NCI-H2029 treated with DMSO at 0.1 percent for 48 hours (cell line): ENCODE measurements at regions not wholly inside any gene's neighbourhood (a gene's known extent, or its start where the extent isn't known, plus 50 kb on each side); places are given as distances from the start of the nearest gene placed in this dataset.
"Not testable (repeated sequence)": the region's sequence is repeated elsewhere in the genome, so short reads cannot be mapped to it uniquely, and the experiment has no call there.

Experiments used
- DNase-seq: peaks from one replicate; lab custom pipeline; 2025; lab: John Stamatoyannopoulos, UW

GRCh38 chr15:26073430-26074333, 210.6 kb upstream of the ATP10A start:
- no peak for DNase-seq

GRCh38 chr15:26070095-26070532, 207.0 kb upstream of the ATP10A start:
- DNase-seq, result no peak

- no peak for DNase-seq
Observed at GRCh38 chr15:26069231-26069641, 206.1 kb upstream of the ATP10A start.

- DNase-seq, result no peak
Observed at GRCh38 chr15:26066896-26067295, 203.8 kb upstream of the ATP10A start.

- DNase-seq, result no peak
Observed at GRCh38 chr15:26065723-26066122, 202.6 kb upstream of the ATP10A start.

- no peak for DNase-seq
Observed at GRCh38 chr15:26061248-26061647, 198.1 kb upstream of the ATP10A start.

- not testable (repeated sequence) for DNase-seq
Observed at GRCh38 chr15:26056766-26057165, 193.6 kb upstream of the ATP10A start.

GRCh38 chr15:26051761-26052675, 188.9 kb upstream of the ATP10A start:
- no peak for DNase-seq

GRCh38 chr15:26050984-26051383, 187.9 kb upstream of the ATP10A start:
- no peak for DNase-seq

GRCh38 chr15:26049900-26050657, 187.0 kb upstream of the ATP10A start:
- no peak for DNase-seq

GRCh38 chr15:26048669-26049068, 185.5 kb upstream of the ATP10A start:
- no peak for DNase-seq

GRCh38 chr15:26045516-26045915, 182.4 kb upstream of the ATP10A start:
- no peak for DNase-seq

- DNase-seq, result no peak
Observed at GRCh38 chr15:26043018-26043417, 179.9 kb upstream of the ATP10A start.

GRCh38 chr15:26038693-26039092, 175.6 kb upstream of the ATP10A start:
- DNase-seq, result no peak

GRCh38 chr15:26037369-26037768, 174.2 kb upstream of the ATP10A start:
- DNase-seq, result no peak

GRCh38 chr15:26033493-26033892, 170.4 kb upstream of the ATP10A start:
- DNase-seq, result no peak

GRCh38 chr15:26032162-26032846, 169.2 kb upstream of the ATP10A start:
- DNase-seq, result no peak

- not testable (repeated sequence) for DNase-seq
Observed at GRCh38 chr15:26029586-26029985, 166.5 kb upstream of the ATP10A start.

GRCh38 chr15:26029146-26029545, 166.0 kb upstream of the ATP10A start:
- DNase-seq, result no peak

- DNase-seq, result no peak
Observed at GRCh38 chr15:26028086-26028740, 165.1 kb upstream of the ATP10A start.

GRCh38 chr15:26026671-26027070, 163.5 kb upstream of the ATP10A start:
- not testable (repeated sequence) for DNase-seq
